ENCODE measurements at regions not wholly inside any gene's neighbourhood (a gene's known extent, or its start where the extent isn't known, plus 50 kb on each side); places are given as distances from the start of the nearest gene placed in this dataset.

- Mint-ChIP-seq H3K4me1 (ENCODE audit: insufficient read depth, unreplicated experiment) (no peaks in the 10 kb centered on the region), H3K9me3 (ENCODE audit: unreplicated experiment) (no peaks in the 10 kb centered on the region), H3K27me3 (ENCODE audit: insufficient read depth, unreplicated experiment) (no peaks in the 10 kb centered on the region), H3K36me3 (ENCODE audit: insufficient read depth, unreplicated experiment) (no peaks in the 10 kb centered on the region), H3K4me3 (ENCODE audit: unreplicated experiment) (no peak overlapping the region), H3K27ac (ENCODE audit: low read depth, unreplicated experiment) (no peak overlapping the region)
- intact Hi-C loops (cut with micrococcal nuclease): no loop called here
- DNase-seq (ENCODE audit: unreplicated experiment): no peak
- TF ChIP-seq, protein P1, sequence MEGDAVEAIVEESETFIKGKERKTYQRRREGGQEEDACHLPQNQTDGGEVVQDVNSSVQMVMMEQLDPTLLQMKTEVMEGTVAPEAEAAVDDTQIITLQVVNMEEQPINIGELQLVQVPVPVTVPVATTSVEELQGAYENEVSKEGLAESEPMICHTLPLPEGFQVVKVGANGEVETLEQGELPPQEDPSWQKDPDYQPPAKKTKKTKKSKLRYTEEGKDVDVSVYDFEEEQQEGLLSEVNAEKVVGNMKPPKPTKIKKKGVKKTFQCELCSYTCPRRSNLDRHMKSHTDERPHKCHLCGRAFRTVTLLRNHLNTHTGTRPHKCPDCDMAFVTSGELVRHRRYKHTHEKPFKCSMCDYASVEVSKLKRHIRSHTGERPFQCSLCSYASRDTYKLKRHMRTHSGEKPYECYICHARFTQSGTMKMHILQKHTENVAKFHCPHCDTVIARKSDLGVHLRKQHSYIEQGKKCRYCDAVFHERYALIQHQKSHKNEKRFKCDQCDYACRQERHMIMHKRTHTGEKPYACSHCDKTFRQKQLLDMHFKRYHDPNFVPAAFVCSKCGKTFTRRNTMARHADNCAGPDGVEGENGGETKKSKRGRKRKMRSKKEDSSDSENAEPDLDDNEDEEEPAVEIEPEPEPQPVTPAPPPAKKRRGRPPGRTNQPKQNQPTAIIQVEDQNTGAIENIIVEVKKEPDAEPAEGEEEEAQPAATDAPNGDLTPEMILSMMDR (IDR thresholded peaks at IDR 0.05; ENCODE audit: unreplicated experiment): no peak
- CTCF ChIA-PET: interaction anchor here (0.6 kb wide), 1 partner anchor 415 kb away, joined by 3 read pairs; no protein-coding TSS in a partner anchor
- POLR2A ChIA-PET: no interaction called here
- no TSS peak for BruUV-seq (replicated peaks)
Measured at GRCh38 chr6:120410586-120410985, 923.7 kb downstream of the TBC1D32 start.

DNA sequence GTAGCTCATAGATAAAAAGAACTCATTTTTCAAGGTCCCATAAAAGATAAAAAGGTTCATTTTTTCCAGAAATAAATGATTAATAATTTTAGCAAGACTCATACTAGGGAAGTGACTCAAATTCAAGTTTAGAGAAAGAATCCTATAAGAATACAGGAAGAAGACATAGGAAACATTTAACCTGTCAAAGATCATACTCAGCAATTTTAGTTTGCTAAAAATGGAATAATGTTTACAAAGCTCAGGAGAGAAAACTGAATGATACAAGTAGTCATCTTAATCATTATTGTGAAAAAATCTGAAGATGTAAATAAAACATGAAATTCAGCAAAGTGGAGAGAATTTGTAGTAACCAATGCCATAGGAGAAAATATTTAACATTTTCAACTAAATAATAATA, 926.6 kb downstream of the TBC1D32 start:
- TF ChIP-seq, protein P1 (IDR thresholded peaks at IDR 0.05; ENCODE audit: unreplicated experiment): no peak
- DNase-seq (ENCODE audit: unreplicated experiment): no peak
- CTCF ChIA-PET: no interaction called here
- no TSS peak for BruUV-seq (replicated peaks)
- POLR2A ChIA-PET: interaction anchor here (1.1 kb wide), 1 partner anchor 19 kb away, joined by 3 read pairs; no protein-coding TSS in a partner anchor
- H3K4me1 Mint-ChIP-seq (ENCODE audit: insufficient read depth, unreplicated experiment): no peaks in the 10 kb centered on the region
- no peak overlapping the region for H3K27ac Mint-ChIP-seq (ENCODE audit: low read depth, unreplicated experiment)
- no peaks in the 10 kb centered on the region for H3K9me3 Mint-ChIP-seq (ENCODE audit: unreplicated experiment)
- H3K4me3 Mint-ChIP-seq (ENCODE audit: unreplicated experiment): no peak overlapping the region
- no peaks in the 10 kb centered on the region for H3K27me3 Mint-ChIP-seq (ENCODE audit: insufficient read depth, unreplicated experiment)
- no peaks in the 10 kb centered on the region for H3K36me3 Mint-ChIP-seq (ENCODE audit: insufficient read depth, unreplicated experiment)
- intact Hi-C loops (cut with micrococcal nuclease): loop anchor here (2.0 kb wide), 1 partner anchor 419 kb away; no protein-coding TSS in a partner anchor

- TF ChIP-seq, protein P1 (IDR thresholded peaks at IDR 0.05; ENCODE audit: unreplicated experiment): peak; percentile 24
- ChIA-PET POLR2A (no interaction called here), CTCF (interaction anchor here (0.5 to 1.5 kb wide), 9 partner anchors 9 to 1074 kb away, joined by 3 to 6 read pairs (median 3); no protein-coding TSS in a partner anchor)
- no peak overlapping the region for H3K27ac Mint-ChIP-seq (ENCODE audit: low read depth, unreplicated experiment)
- no peak overlapping the region for H3K4me3 Mint-ChIP-seq (ENCODE audit: unreplicated experiment)
- intact Hi-C loops (cut with micrococcal nuclease): loop anchor here (2.0 kb wide), 1 partner anchor 421 kb away; no protein-coding TSS in a partner anchor
- H3K27me3 Mint-ChIP-seq (ENCODE audit: insufficient read depth, unreplicated experiment): no peaks in the 10 kb centered on the region
- no peaks in the 10 kb centered on the region for H3K9me3 Mint-ChIP-seq (ENCODE audit: unreplicated experiment)
- DNase-seq (ENCODE audit: unreplicated experiment): peak; percentile 24
- no peaks in the 10 kb centered on the region for H3K4me1 Mint-ChIP-seq (ENCODE audit: insufficient read depth, unreplicated experiment)
- BruUV-seq (replicated peaks): no TSS peak
- no peaks in the 10 kb centered on the region for H3K36me3 Mint-ChIP-seq (ENCODE audit: insufficient read depth, unreplicated experiment)
Measured at GRCh38 chr6:120405947-120406346, 928.3 kb downstream of the TBC1D32 start.

GRCh38 chr6:120395784-120396183, 938.5 kb downstream of the TBC1D32 start:
- TF ChIP-seq, protein P1 (IDR thresholded peaks at IDR 0.05; ENCODE audit: unreplicated experiment): no peak
- BruUV-seq (replicated peaks): no TSS peak
- CTCF ChIA-PET: interaction anchor here (0.5 to 0.6 kb wide), 2 partner anchors 257 to 1104 kb away, joined by 3 to 4 read pairs; no protein-coding TSS in a partner anchor
- no peak overlapping the region for H3K27ac Mint-ChIP-seq (ENCODE audit: low read depth, unreplicated experiment)
- POLR2A ChIA-PET: no interaction called here
- peaks cover 1% of the 10 kb centered on the region for H3K27me3 Mint-ChIP-seq (ENCODE audit: insufficient read depth, unreplicated experiment)
- H3K36me3 Mint-ChIP-seq (ENCODE audit: insufficient read depth, unreplicated experiment): no peaks in the 10 kb centered on the region
- no peak for DNase-seq (ENCODE audit: unreplicated experiment)
- H3K4me3 Mint-ChIP-seq (ENCODE audit: unreplicated experiment): no peak overlapping the region
- intact Hi-C loops (cut with micrococcal nuclease): no loop called here
- no peaks in the 10 kb centered on the region for H3K4me1 Mint-ChIP-seq (ENCODE audit: insufficient read depth, unreplicated experiment)
- no peaks in the 10 kb centered on the region for H3K9me3 Mint-ChIP-seq (ENCODE audit: unreplicated experiment)
